GM12878 (cell line): ENCODE measurements at regions not wholly inside any gene's neighbourhood (a gene's known extent, or its start where the extent isn't known, plus 50 kb on each side); places are given as distances from the start of the nearest gene placed in this dataset.

Experiments
- ATAC-seq: fragments of 200-7000 bp; cut with Tn5 transposase; 3 replicates; pipeline ENCODE4 v1.9.1; 2020; ENCODE audit warnings: mild to moderate bottlenecking, moderate library complexity
- BruUV-seq: library from RNA; stranded (reverse); fragments of 400-500 nt; replicated peaks from 2 replicates; lab custom pipeline; 2021; lab: Mats Ljungman, UMichigan
- CTCF ChIA-PET: fragments of 300-600 bp; sonication (Branson Sonifier 250); formaldehyde crosslinking; extraction: SDS; loops from one replicate; lab custom pipeline; 2021; ENCODE audit warnings: inconsistent platforms; lab: Yijun Ruan, JAX
- POLR2A ChIA-PET: fragments of 350-600 bp; formaldehyde crosslinking; extraction: SDS; loops from one replicate; lab custom pipeline; 2021; ENCODE audit warnings: inconsistent platforms; lab: Charles Lee
- RAD21 ChIA-PET: fragments of 300-600 bp; sonication (Branson Sonifier 250); formaldehyde crosslinking; loops from one replicate; lab custom pipeline; 2023; ENCODE audit warnings: antibody characterized with exemption; ENCODE audit not compliant: unreplicated experiment; lab: Charles Lee
- SMC1A ChIA-PET: fragments of 300-600 bp; sonication (Branson Sonifier 250); formaldehyde crosslinking; loops from one replicate; lab custom pipeline; 2023; ENCODE audit not compliant: unreplicated experiment, uncharacterized antibody; lab: Charles Lee
- DNase-seq: peaks from one replicate; pipeline ENCODE4 v3.0.0-alpha.2; 2011; ENCODE audit warnings: low read depth, low spot score
- FAIRE-seq: peaks from 3 replicates; lab custom pipeline; 2011; peaks lifted over from hg19 to GRCh38; lab: Jason Lieb, UNC
- H2AFZ ChIP-seq: 2 replicates; pipeline ENCODE4 v1.6.0; 2011; ENCODE audit warnings: low read depth, low read length, control low read depth; ENCODE audit not compliant: control insufficient read depth
- H3K27ac ChIP-seq: 2 replicates; pipeline ENCODE4 v1.5.1; 2011; ENCODE audit warnings: control low read depth; ENCODE audit not compliant: control insufficient read depth, insufficient read depth
- H3K27me3 ChIP-seq, 2 experiments: replicated peaks in 1 of 2; 2 replicates each; pipeline versions ENCODE4 v1.6.0 to v1.6.1; 2011; ENCODE audit warnings: low read length in 1 of 2; ENCODE audit not compliant: control insufficient read depth in 2 of 2, insufficient read depth in 2 of 2
- H3K36me3 ChIP-seq, 2 experiments: 2 replicates each; pipeline ENCODE4 v1.5.1; 2011; ENCODE audit warnings: low read length in 1 of 2; ENCODE audit not compliant: control insufficient read depth in 2 of 2, insufficient read depth in 2 of 2
- H3K4me1 ChIP-seq: 2 replicates; pipeline ENCODE4 v1.6.1; 2011; ENCODE audit warnings: mild to moderate bottlenecking, low read length, moderate library complexity, mixed read lengths; ENCODE audit not compliant: control insufficient read depth, insufficient read depth
- H3K4me2 ChIP-seq: 2 replicates; pipeline ENCODE4 v1.6.0; 2011; ENCODE audit warnings: control low read depth; ENCODE audit not compliant: control insufficient read depth, insufficient read depth
- H3K4me3 ChIP-seq: fragments of 200-600 bp; sonication (generic); 2 replicates; pipeline ENCODE4 v1.5.1; 2016
- H3K79me2 ChIP-seq: 2 replicates; pipeline ENCODE4 v1.6.0; 2011; ENCODE audit warnings: low read length; ENCODE audit not compliant: control insufficient read depth, insufficient read depth
- H3K9ac ChIP-seq: 2 replicates; pipeline ENCODE4 v1.8.0; 2011; ENCODE audit warnings: low read length, control low read depth, mixed read lengths; ENCODE audit not compliant: control insufficient read depth, insufficient read depth
- H3K9me3 ChIP-seq: replicated peaks from 3 replicates; pipeline ENCODE4 v1.5.1; 2011; ENCODE audit warnings: mild to moderate bottlenecking, low read length; ENCODE audit not compliant: control insufficient read depth, insufficient read depth
- H4K20me1 ChIP-seq: 2 replicates; pipeline ENCODE4 v1.6.0; 2011; ENCODE audit not compliant: control insufficient read depth, insufficient read depth
- CBFB ChIP-seq: IDR thresholded peaks from 2 replicates; pipeline ENCODE4 v1.6.1; 2016; ENCODE audit warnings: antibody characterized with exemption, low read depth
- CBX5 ChIP-seq: sonication (generic); IDR thresholded peaks from 2 replicates; pipeline ENCODE4 v1.6.1; 2016; ENCODE audit warnings: low read depth, moderate library complexity, mild to moderate bottlenecking, inconsistent platforms
- ETV6 ChIP-seq, 2 experiments: fragments of 450-650 bp in 1 of 2; IDR thresholded peaks in 1 of 2; conservative IDR thresholded peaks in 1 of 2; 2 replicates each; pipeline ENCODE4 v1.6.1; 2014; ENCODE audit warnings: antibody characterized with exemption in 1 of 2, borderline replicate concordance in 1 of 2, low read depth in 1 of 2, mild to moderate bottlenecking in 1 of 2, moderate library complexity in 1 of 2
- STAT1 ChIP-seq: fragments of 450-650 bp; conservative IDR thresholded peaks from 2 replicates; pipeline ENCODE4 v1.6.1; 2014; ENCODE audit warnings: antibody characterized with exemption, mild to moderate bottlenecking
- YY1 ChIP-seq: IDR thresholded peaks from 2 replicates; pipeline ENCODE4 v1.6.1; 2011; ENCODE audit warnings: low read depth, mild to moderate bottlenecking, low read length
- WGBS: methylation state at CpG from one replicate; pipeline ENCODE4 v1.1.6; 2016; ENCODE audit warnings: low lambda C conversion rate; ENCODE audit not compliant: insufficient replicate concordance, insufficient coverage; ENCODE audit errors: missing lambda C conversion rate; 5-methylcytosine and 5-hydroxymethylcytosine counted together
- in situ Hi-C: fragments of 300-500 bp; cut with MboI; formaldehyde crosslinking; loops from 9 replicates; pipeline ENCODE4 v1.14.3; 2018; ENCODE audit warnings: mixed read lengths
- intact Hi-C: fragments of 100-400 bp; cut with micrococcal nuclease; formaldehyde crosslinking; loops from one replicate; pipeline ENCODE4 v1.14.2; 2022; ENCODE audit not compliant: unreplicated experiment
- TF ChIP-seq, protein P1 (sequence below): fragments of 450-650 bp; IDR thresholded peaks from 2 replicates; pipeline ENCODE4 v1.6.1; 2017; ENCODE audit warnings: mild to moderate bottlenecking, moderate library complexity
- TF ChIP-seq, protein P2 (sequence below): fragments of 450-650 bp; IDR thresholded peaks from 2 replicates; pipeline ENCODE4 v1.6.1; 2017; ENCODE audit warnings: borderline replicate concordance
- TF ChIP-seq, protein P3 (sequence below): fragments of 450-650 bp; IDR thresholded peaks from 2 replicates; pipeline ENCODE4 v1.6.1; 2017; ENCODE audit warnings: low read depth, mild to moderate bottlenecking, moderate library complexity
- TF ChIP-seq, protein P4 (sequence below): IDR thresholded peaks from 2 replicates; pipeline ENCODE4 v1.6.1; 2011; ENCODE audit warnings: low read depth, mild to moderate bottlenecking, low read length, moderate library complexity, borderline replicate concordance; ENCODE audit errors: extremely low read depth

DNA sequence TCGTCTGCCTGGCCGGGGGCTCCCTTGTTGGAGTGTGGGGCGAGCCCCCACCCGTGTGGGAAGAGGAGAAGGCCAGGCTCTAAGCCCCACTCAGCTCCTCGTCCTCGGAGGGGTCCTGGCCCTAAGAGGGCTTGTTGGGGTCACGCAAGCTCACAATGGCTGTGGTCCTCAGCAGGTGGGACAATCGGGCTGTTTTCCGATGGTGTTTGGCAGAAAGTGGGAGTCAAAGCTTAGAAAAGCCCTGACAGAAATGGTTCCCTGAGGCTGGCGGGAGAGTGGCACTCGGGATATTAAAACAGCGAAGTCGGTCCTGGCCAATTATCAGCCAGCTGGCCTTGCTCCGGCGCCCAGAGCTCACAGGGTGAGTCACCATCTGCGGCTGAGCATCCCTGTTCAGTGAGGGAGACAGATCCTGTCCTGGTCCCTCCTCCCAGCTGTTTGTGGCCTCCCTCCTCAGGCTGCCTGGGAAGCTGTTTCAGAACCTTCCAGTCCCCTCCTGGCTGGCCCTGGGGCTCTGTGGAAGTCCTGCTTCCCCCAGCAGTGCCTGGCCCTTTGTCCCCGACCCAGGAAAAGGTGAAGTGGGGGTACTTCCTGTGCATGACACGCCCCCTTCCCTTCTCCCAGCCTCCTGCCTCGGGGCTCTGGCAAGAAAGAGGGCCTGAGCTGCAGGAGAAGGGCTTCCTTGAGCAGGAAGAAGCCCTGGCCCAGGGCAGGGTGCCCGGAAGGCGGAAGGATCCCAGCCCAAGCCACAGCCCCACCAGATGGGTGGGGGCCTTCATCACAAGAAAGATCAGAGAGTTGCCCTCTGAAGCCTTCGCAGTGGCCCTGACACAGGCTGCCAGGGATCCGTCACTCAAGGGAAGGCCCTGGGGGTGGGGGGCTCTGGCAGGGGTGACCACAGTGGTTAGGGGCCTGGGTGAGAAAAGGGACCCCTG is 53.6 kb upstream of the BHLHE23 start (continued):
- TF ChIP-seq, protein P1, sequence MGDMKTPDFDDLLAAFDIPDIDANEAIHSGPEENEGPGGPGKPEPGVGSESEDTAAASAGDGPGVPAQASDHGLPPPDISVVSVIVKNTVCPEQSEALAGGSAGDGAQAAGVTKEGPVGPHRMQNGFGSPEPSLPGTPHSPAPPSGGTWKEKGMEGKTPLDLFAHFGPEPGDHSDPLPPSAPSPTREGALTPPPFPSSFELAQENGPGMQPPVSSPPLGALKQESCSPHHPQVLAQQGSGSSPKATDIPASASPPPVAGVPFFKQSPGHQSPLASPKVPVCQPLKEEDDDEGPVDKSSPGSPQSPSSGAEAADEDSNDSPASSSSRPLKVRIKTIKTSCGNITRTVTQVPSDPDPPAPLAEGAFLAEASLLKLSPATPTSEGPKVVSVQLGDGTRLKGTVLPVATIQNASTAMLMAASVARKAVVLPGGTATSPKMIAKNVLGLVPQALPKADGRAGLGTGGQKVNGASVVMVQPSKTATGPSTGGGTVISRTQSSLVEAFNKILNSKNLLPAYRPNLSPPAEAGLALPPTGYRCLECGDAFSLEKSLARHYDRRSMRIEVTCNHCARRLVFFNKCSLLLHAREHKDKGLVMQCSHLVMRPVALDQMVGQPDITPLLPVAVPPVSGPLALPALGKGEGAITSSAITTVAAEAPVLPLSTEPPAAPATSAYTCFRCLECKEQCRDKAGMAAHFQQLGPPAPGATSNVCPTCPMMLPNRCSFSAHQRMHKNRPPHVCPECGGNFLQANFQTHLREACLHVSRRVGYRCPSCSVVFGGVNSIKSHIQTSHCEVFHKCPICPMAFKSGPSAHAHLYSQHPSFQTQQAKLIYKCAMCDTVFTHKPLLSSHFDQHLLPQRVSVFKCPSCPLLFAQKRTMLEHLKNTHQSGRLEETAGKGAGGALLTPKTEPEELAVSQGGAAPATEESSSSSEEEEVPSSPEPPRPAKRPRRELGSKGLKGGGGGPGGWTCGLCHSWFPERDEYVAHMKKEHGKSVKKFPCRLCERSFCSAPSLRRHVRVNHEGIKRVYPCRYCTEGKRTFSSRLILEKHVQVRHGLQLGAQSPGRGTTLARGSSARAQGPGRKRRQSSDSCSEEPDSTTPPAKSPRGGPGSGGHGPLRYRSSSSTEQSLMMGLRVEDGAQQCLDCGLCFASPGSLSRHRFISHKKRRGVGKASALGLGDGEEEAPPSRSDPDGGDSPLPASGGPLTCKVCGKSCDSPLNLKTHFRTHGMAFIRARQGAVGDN: no peak

DNA sequence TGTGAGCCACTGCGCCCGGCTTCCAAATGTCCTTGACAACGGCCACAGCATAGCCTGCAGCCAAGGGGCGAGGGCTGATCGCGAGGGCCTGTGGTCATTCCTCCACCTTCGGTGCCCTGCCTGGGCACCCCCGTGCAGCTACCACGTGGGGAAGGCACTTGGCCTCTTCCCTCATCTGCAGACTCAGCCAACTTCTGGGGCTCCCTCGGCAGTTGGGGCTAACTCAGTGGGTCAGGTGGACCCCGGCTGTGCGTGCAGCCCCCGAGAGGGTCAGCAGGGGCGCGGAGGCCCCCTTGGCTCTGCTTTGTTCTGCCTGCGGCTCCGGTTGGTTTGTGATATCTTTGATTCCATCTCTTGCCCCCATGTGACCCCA is 52.9 kb upstream of the BHLHE23 start:
- H3K9ac ChIP-seq: no peak overlapping the region
- H3K9me3 ChIP-seq: no peaks in the 10 kb centered on the region
- no peaks in the 10 kb centered on the region for H3K4me1 ChIP-seq
- H3K79me2 ChIP-seq: no peaks in the 10 kb centered on the region
- FAIRE-seq: no peak
- ChIA-PET RAD21 (no interaction called here), SMC1A (interaction anchor here (1.1 to 1.4 kb wide), 2 partner anchors 48 to 122 kb away, joined by 3 to 4 read pairs; no protein-coding TSS in a partner anchor), CTCF (no interaction called here), POLR2A (no interaction called here)
- H3K4me2 ChIP-seq: no peak overlapping the region
- no peaks in the 10 kb centered on the region for H3K36me3 ChIP-seq
- DNase-seq: no peak
- in situ Hi-C loops: no loop called here
- H3K4me3 ChIP-seq: no peak overlapping the region
- intact Hi-C loops: loop anchor here (5.0 kb wide), 1 partner anchor 47 kb away; no protein-coding TSS in a partner anchor
- WGBS: 68% methylated on average over 17 of the region's 17 CpGs
- ATAC-seq: no peak
- no peak overlapping the region for H3K27ac ChIP-seq
- H3K27me3 ChIP-seq: no peaks in the 10 kb centered on the region
- BruUV-seq: no TSS peak
- H2AFZ ChIP-seq: no peak overlapping the region
- H4K20me1 ChIP-seq: no peaks in the 10 kb centered on the region
- TF ChIP-seq CBX5 (no peak), STAT1 (no peak), YY1 (no peak), CBFB (no peak), ETV6 (conservative IDR thresholded peaks at IDR 0.05 in 1 of 2, IDR thresholded peaks at IDR 0.05 in 1 of 2; ENCODE audit: borderline replicate concordance in 1 of 2, low read depth in 1 of 2) (no peak)
- TF ChIP-seq, protein P2, sequence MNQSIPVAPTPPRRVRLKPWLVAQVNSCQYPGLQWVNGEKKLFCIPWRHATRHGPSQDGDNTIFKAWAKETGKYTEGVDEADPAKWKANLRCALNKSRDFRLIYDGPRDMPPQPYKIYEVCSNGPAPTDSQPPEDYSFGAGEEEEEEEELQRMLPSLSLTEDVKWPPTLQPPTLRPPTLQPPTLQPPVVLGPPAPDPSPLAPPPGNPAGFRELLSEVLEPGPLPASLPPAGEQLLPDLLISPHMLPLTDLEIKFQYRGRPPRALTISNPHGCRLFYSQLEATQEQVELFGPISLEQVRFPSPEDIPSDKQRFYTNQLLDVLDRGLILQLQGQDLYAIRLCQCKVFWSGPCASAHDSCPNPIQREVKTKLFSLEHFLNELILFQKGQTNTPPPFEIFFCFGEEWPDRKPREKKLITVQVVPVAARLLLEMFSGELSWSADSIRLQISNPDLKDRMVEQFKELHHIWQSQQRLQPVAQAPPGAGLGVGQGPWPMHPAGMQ: no peak
- TF ChIP-seq, protein P3, sequence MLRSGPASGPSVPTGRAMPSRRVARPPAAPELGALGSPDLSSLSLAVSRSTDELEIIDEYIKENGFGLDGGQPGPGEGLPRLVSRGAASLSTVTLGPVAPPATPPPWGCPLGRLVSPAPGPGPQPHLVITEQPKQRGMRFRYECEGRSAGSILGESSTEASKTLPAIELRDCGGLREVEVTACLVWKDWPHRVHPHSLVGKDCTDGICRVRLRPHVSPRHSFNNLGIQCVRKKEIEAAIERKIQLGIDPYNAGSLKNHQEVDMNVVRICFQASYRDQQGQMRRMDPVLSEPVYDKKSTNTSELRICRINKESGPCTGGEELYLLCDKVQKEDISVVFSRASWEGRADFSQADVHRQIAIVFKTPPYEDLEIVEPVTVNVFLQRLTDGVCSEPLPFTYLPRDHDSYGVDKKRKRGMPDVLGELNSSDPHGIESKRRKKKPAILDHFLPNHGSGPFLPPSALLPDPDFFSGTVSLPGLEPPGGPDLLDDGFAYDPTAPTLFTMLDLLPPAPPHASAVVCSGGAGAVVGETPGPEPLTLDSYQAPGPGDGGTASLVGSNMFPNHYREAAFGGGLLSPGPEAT: no peak
- TF ChIP-seq, protein P4, sequence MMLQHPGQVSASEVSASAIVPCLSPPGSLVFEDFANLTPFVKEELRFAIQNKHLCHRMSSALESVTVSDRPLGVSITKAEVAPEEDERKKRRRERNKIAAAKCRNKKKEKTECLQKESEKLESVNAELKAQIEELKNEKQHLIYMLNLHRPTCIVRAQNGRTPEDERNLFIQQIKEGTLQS: no peak
